A204.1 (cell line): ENCODE measurements at regions not wholly inside any gene's neighbourhood (a gene's known extent, or its start where the extent isn't known, plus 50 kb on each side); places are given as distances from the start of the nearest gene placed in this dataset.
A peak's percentile ranks its signal among the peaks of the same experiment; 100 is the strongest.
"Not testable (repeated sequence)": the region's sequence is repeated elsewhere in the genome, so short reads cannot be mapped to it uniquely, and the experiment has no call there.

Experiments used
- FAIRE-seq: peaks from 2 replicates; lab custom pipeline; 2012; peaks lifted over from hg19 to GRCh38; lab: Jason Lieb, UNC

GRCh38 chr2:181737302-181737701, 57.0 kb upstream of the NEUROD1 start:
- not testable (repeated sequence) for FAIRE-seq

- FAIRE-seq: no peak
Observed at GRCh38 chr2:181738074-181738473, 57.8 kb upstream of the NEUROD1 start.

GRCh38 chr2:181738563-181738962, 58.2 kb upstream of the NEUROD1 start:
- FAIRE-seq: no peak

- FAIRE-seq: no peak
Observed at GRCh38 chr2:181741756-181742155, 61.4 kb upstream of the NEUROD1 start.

GRCh38 chr2:181742361-181742760, 62.0 kb upstream of the NEUROD1 start:
- FAIRE-seq: no peak

- FAIRE-seq: peak; percentile 89
Observed at GRCh38 chr2:181742922-181743722, 62.8 kb upstream of the NEUROD1 start.

- FAIRE-seq: no peak
Observed at GRCh38 chr2:181743723-181744031, 63.4 kb upstream of the NEUROD1 start.

GRCh38 chr2:181745796-181746540, 65.7 kb upstream of the NEUROD1 start:
- no peak for FAIRE-seq

- no peak for FAIRE-seq
Observed at GRCh38 chr2:181746844-181747243, 66.5 kb upstream of the NEUROD1 start.

GRCh38 chr2:181750305-181750704, 70.0 kb upstream of the NEUROD1 start:
- FAIRE-seq: no peak

GRCh38 chr2:181751266-181752030, 71.1 kb upstream of the NEUROD1 start:
- no peak for FAIRE-seq

GRCh38 chr2:181752301-181752700, 72.0 kb upstream of the NEUROD1 start:
- no peak for FAIRE-seq

- FAIRE-seq: no peak
Observed at GRCh38 chr2:181753686-181754085, 73.4 kb upstream of the NEUROD1 start.

GRCh38 chr2:181754105-181754504, 73.8 kb upstream of the NEUROD1 start:
- FAIRE-seq: no peak

- no peak for FAIRE-seq
Observed at GRCh38 chr2:181755181-181755580, 74.9 kb upstream of the NEUROD1 start.

GRCh38 chr2:181760521-181760920, 80.2 kb upstream of the NEUROD1 start:
- FAIRE-seq: no peak

GRCh38 chr2:181761175-181761574, 80.9 kb upstream of the NEUROD1 start:
- FAIRE-seq: no peak

GRCh38 chr2:181762000-181762399, 81.7 kb upstream of the NEUROD1 start:
- no peak for FAIRE-seq

GRCh38 chr2:181762848-181763247, 82.5 kb upstream of the NEUROD1 start:
- FAIRE-seq: no peak

- no peak for FAIRE-seq
Observed at GRCh38 chr2:181763423-181763822, 83.1 kb upstream of the NEUROD1 start.

GRCh38 chr2:181764095-181764963, 84.0 kb upstream of the NEUROD1 start:
- FAIRE-seq: no peak

GRCh38 chr2:181766129-181766528, 85.8 kb upstream of the NEUROD1 start:
- no peak for FAIRE-seq
